ENCODE measurements at regions not wholly inside any gene's neighbourhood (a gene's known extent, or its start where the extent isn't known, plus 50 kb on each side); places are given as distances from the start of the nearest gene placed in this dataset.

DNA sequence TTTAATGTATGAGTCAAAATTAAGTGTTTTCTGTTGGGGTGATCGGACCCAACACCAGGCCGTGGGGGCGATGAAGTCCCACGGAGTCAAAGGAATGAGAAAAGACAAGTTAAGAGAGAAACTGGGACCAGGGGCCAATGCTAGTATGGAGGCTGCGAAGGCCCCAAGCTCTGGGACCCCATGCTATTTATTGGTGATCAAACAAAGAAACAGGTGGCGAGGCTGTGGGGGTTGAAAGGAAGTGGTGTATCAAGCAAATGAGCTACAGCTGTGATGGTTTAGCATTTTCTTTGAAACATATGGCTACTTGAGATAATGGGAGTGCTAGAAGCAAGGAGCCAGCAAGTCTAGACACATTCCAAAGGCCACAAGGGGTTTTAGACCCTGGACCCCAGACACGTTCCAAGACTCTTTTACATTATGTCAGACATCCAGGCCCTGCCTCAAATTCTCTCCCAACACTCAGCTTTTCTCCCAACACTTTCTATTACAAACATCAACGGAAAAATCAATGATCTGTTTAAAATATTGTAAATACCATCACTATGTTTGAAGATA lies 56.0 kb upstream of the SNRPN start:
- H3K36me3 Mint-ChIP-seq (ENCODE audit: low read depth): no peaks in the 10 kb centered on the region
- no peak overlapping the region for H3K4me3 Mint-ChIP-seq
- TF ChIP-seq, protein P1, sequence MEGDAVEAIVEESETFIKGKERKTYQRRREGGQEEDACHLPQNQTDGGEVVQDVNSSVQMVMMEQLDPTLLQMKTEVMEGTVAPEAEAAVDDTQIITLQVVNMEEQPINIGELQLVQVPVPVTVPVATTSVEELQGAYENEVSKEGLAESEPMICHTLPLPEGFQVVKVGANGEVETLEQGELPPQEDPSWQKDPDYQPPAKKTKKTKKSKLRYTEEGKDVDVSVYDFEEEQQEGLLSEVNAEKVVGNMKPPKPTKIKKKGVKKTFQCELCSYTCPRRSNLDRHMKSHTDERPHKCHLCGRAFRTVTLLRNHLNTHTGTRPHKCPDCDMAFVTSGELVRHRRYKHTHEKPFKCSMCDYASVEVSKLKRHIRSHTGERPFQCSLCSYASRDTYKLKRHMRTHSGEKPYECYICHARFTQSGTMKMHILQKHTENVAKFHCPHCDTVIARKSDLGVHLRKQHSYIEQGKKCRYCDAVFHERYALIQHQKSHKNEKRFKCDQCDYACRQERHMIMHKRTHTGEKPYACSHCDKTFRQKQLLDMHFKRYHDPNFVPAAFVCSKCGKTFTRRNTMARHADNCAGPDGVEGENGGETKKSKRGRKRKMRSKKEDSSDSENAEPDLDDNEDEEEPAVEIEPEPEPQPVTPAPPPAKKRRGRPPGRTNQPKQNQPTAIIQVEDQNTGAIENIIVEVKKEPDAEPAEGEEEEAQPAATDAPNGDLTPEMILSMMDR (IDR thresholded peaks at IDR 0.05): no peak
- no peaks in the 10 kb centered on the region for H3K4me1 Mint-ChIP-seq (ENCODE audit: low read depth)
- intact Hi-C loops (cut with micrococcal nuclease): no loop called here
- peaks cover 19% of the 10 kb centered on the region for H3K9me3 Mint-ChIP-seq
- H3K27me3 Mint-ChIP-seq: no peaks in the 10 kb centered on the region
- H3K27ac Mint-ChIP-seq: no peak overlapping the region
- DNase-seq: no peak
- ChIA-PET POLR2A (no interaction called here), CTCF (no interaction called here)
- ATAC-seq: no peak

DNA sequence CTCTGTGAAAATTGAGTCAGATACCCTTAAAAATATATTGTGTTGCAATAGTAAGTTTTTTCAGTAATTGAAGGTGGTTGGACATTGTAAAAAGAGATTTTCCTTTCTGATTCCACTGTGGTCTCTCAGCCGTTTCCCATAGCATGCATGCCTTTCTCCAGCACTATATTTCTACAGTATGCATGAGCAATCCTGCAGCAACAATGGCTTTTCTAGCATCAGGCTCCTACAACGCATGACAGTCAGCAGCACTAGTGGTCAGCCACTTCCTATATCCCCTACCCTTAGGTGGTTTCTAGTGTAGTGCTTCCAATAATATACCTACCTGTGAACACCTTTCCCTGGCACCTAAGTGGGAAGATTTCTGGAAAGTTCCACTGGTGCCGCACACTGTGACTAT lies 55.4 kb upstream of the SNRPN start:
- peaks cover 19% of the 10 kb centered on the region for H3K9me3 Mint-ChIP-seq
- H3K27ac Mint-ChIP-seq: no peak overlapping the region
- H3K36me3 Mint-ChIP-seq (ENCODE audit: low read depth): no peaks in the 10 kb centered on the region
- no peaks in the 10 kb centered on the region for H3K4me1 Mint-ChIP-seq (ENCODE audit: low read depth)
- TF ChIP-seq, protein P1 (IDR thresholded peaks at IDR 0.05): no peak
- ChIA-PET CTCF (no interaction called here), POLR2A (no interaction called here)
- intact Hi-C loops (cut with micrococcal nuclease): no loop called here
- ATAC-seq (no peak), DNase-seq (no peak)
- H3K27me3 Mint-ChIP-seq: no peaks in the 10 kb centered on the region
- H3K4me3 Mint-ChIP-seq: no peak overlapping the region

DNA sequence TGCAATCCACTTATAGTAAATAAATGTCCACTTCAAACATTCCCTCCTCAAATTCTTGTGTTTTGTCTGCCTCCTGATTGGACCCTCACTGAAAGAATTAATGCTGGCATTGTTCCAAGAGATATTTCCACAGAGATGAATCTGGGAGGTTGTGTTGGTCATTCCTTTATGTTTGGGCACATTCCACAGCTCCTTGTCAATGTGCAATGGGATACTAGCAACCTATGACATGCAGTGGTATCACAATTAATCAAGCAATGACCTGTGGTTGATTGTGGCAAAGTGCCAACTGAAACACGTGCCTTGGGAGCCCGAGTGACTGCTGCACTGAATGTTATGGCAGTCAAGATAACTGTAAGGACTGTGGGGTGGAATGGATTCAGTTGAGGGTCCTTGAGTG lies 55.0 kb upstream of the SNRPN start:
- Mint-ChIP-seq H3K9me3 (peaks cover 19% of the 10 kb centered on the region), H3K27me3 (no peaks in the 10 kb centered on the region), H3K36me3 (ENCODE audit: low read depth) (no peaks in the 10 kb centered on the region), H3K27ac (no peak overlapping the region), H3K4me3 (no peak overlapping the region), H3K4me1 (ENCODE audit: low read depth) (no peaks in the 10 kb centered on the region)
- no peak for DNase-seq
- ATAC-seq: no peak
- ChIA-PET POLR2A (no interaction called here), CTCF (no interaction called here)
- intact Hi-C loops (cut with micrococcal nuclease): no loop called here
- TF ChIP-seq, protein P1 (IDR thresholded peaks at IDR 0.05): no peak

DNA sequence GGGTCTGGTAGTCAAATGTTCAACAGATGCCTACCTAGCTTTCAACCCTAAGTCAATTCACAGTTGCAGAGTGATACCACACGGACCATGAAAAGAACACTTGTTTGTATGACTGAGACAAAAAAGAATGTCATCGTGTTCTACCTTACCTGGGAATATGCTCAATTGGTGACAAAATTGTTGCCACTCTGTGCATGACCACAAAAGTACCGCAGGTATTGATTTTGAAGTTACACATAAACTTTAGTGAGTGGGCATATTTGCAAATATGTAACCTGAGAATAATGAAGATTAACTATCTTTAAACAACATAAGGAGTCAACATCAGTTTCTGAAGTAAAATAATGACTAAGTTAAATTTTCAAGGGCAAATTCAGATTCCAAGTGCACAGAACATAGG lies 53.4 kb upstream of the SNRPN start:
- Mint-ChIP-seq H3K9me3 (peaks cover 16% of the 10 kb centered on the region), H3K36me3 (ENCODE audit: low read depth) (no peaks in the 10 kb centered on the region)

More for the DNA sequence above, 53.4 kb upstream of the SNRPN start:
- TF ChIP-seq, protein P1 (IDR thresholded peaks at IDR 0.05): no peak
- Mint-ChIP-seq H3K27me3 (no peaks in the 10 kb centered on the region), H3K4me3 (no peak overlapping the region), H3K27ac (no peak overlapping the region), H3K4me1 (ENCODE audit: low read depth) (no peaks in the 10 kb centered on the region)
- POLR2A ChIA-PET: no interaction called here
- CTCF ChIA-PET: no interaction called here
- intact Hi-C loops (cut with micrococcal nuclease): no loop called here
- ATAC-seq (no peak), DNase-seq (no peak)
